GM18867 (cell line): ENCODE measurements at regions not wholly inside any gene's neighbourhood (a gene's known extent, or its start where the extent isn't known, plus 50 kb on each side); places are given as distances from the start of the nearest gene placed in this dataset.

ENCODE experiments used
- ATAC-seq: cut with Tn5 transposase; IDR thresholded peaks from one replicate; pipeline ENCODE4 v1.9.1; 2021; ENCODE audit warnings: mild to moderate bottlenecking, moderate library complexity; ENCODE audit not compliant: unreplicated experiment

- ATAC-seq: no peak
These were observed 174.7 kb upstream of the SLC24A5 start for GRCh38 chr15:47945872-47946650.

- no peak for ATAC-seq
These were observed 171.0 kb upstream of the SLC24A5 start for GRCh38 chr15:47949815-47950214.

- no peak for ATAC-seq
These were observed 170.3 kb upstream of the SLC24A5 start for GRCh38 chr15:47950447-47950846.

- no peak for ATAC-seq
These were observed 169.0 kb upstream of the SLC24A5 start for GRCh38 chr15:47951781-47952180.

- ATAC-seq: no peak
These were observed 166.6 kb upstream of the SLC24A5 start for GRCh38 chr15:47954196-47954595.

- no peak for ATAC-seq
These were observed 165.8 kb upstream of the SLC24A5 start for GRCh38 chr15:47955021-47955420.

- no peak for ATAC-seq
These were observed 161.0 kb upstream of the SLC24A5 start for GRCh38 chr15:47959617-47960413.

GRCh38 chr15:47961401-47962090 lies 159.2 kb upstream of the SLC24A5 start:
- peak; percentile 90 for ATAC-seq

GRCh38 chr15:47963265-47963664 lies 157.5 kb upstream of the SLC24A5 start:
- no peak for ATAC-seq

- ATAC-seq: no peak
These were observed 156.6 kb upstream of the SLC24A5 start for GRCh38 chr15:47964229-47964628.

- ATAC-seq: no peak
These were observed 155.5 kb upstream of the SLC24A5 start for GRCh38 chr15:47965297-47965696.

- no peak for ATAC-seq
These were observed 152.2 kb upstream of the SLC24A5 start for GRCh38 chr15:47968593-47968992.

- ATAC-seq: no peak
These were observed 149.2 kb upstream of the SLC24A5 start for GRCh38 chr15:47971637-47972036.

- no peak for ATAC-seq
These were observed 148.1 kb upstream of the SLC24A5 start for GRCh38 chr15:47972738-47973137.

GRCh38 chr15:47974724-47975123 lies 146.1 kb upstream of the SLC24A5 start:
- ATAC-seq: no peak

- ATAC-seq: no peak
These were observed 145.4 kb upstream of the SLC24A5 start for GRCh38 chr15:47975427-47975826.

- ATAC-seq: no peak
These were observed 137.3 kb upstream of the SLC24A5 start for GRCh38 chr15:47983533-47983932.

GRCh38 chr15:47985568-47985967 lies 135.2 kb upstream of the SLC24A5 start:
- no peak for ATAC-seq

- no peak for ATAC-seq
These were observed 133.3 kb upstream of the SLC24A5 start for GRCh38 chr15:47987461-47987860.

- ATAC-seq: peak; percentile 90
These were observed 132.8 kb upstream of the SLC24A5 start for GRCh38 chr15:47987908-47988532.

GRCh38 chr15:47988564-47988963 lies 132.2 kb upstream of the SLC24A5 start:
- ATAC-seq: no peak
